DMS153 (cell line): ENCODE measurements at regions not wholly inside any gene's neighbourhood (a gene's known extent, or its start where the extent isn't known, plus 50 kb on each side); places are given as distances from the start of the nearest gene placed in this dataset.

Source experiments
- DNase-seq: peaks from one replicate; lab custom pipeline; 2025; lab: John Stamatoyannopoulos, UW

- no peak for DNase-seq
Observed at GRCh38 chr1:17932164-17932563, 175.4 kb upstream of the IGSF21 start.

- DNase-seq = no peak
Observed at GRCh38 chr1:17933501-17933900, 174.1 kb upstream of the IGSF21 start.

GRCh38 chr1:17933971-17934370 is 173.6 kb upstream of the IGSF21 start:
- no peak for DNase-seq

GRCh38 chr1:17935230-17935629 is 172.4 kb upstream of the IGSF21 start:
- no peak for DNase-seq

- DNase-seq = no peak
Observed at GRCh38 chr1:17941431-17942189, 166.0 kb upstream of the IGSF21 start.

GRCh38 chr1:17943506-17943905 is 164.1 kb upstream of the IGSF21 start:
- DNase-seq = no peak

GRCh38 chr1:17944646-17945045 is 163.0 kb upstream of the IGSF21 start:
- DNase-seq = no peak

GRCh38 chr1:17946434-17946833 is 161.2 kb upstream of the IGSF21 start:
- no peak for DNase-seq

GRCh38 chr1:17948594-17948993 is 159.0 kb upstream of the IGSF21 start:
- peak; percentile 22 for DNase-seq

GRCh38 chr1:17949511-17949910 is 158.1 kb upstream of the IGSF21 start:
- no peak for DNase-seq

- no peak for DNase-seq
Observed at GRCh38 chr1:17950728-17951127, 156.9 kb upstream of the IGSF21 start.

- DNase-seq = no peak
Observed at GRCh38 chr1:17952506-17952905, 155.1 kb upstream of the IGSF21 start.

GRCh38 chr1:17953921-17954320 is 153.7 kb upstream of the IGSF21 start:
- no peak for DNase-seq

GRCh38 chr1:17955302-17956285 is 152.0 kb upstream of the IGSF21 start:
- no peak for DNase-seq

GRCh38 chr1:17957588-17958267 is 149.9 kb upstream of the IGSF21 start:
- DNase-seq = no peak

- DNase-seq = no peak
Observed at GRCh38 chr1:17958704-17959103, 148.9 kb upstream of the IGSF21 start.

GRCh38 chr1:17963513-17963912 is 144.1 kb upstream of the IGSF21 start:
- no peak for DNase-seq

GRCh38 chr1:17965515-17966100 is 142.0 kb upstream of the IGSF21 start:
- DNase-seq = no peak

GRCh38 chr1:17966341-17966740 is 141.3 kb upstream of the IGSF21 start:
- DNase-seq = no peak

- DNase-seq = no peak
Observed at GRCh38 chr1:17967623-17968255, 139.9 kb upstream of the IGSF21 start.

GRCh38 chr1:17970757-17971156 is 136.8 kb upstream of the IGSF21 start:
- DNase-seq = no peak

GRCh38 chr1:17973694-17974093 is 133.9 kb upstream of the IGSF21 start:
- DNase-seq = no peak
